MM.1S (cell line): ENCODE measurements at regions not wholly inside any gene's neighbourhood (a gene's known extent, or its start where the extent isn't known, plus 50 kb on each side); places are given as distances from the start of the nearest gene placed in this dataset.

ENCODE experiments used
- DNase-seq: peaks from one replicate; pipeline ENCODE4 v3.0.0-alpha.2; 2015
- H2AFZ ChIP-seq: fragments of 300-600 bp; sonication (generic); 2 replicates; pipeline ENCODE4 v1.6.0; 2016; ENCODE audit warnings: antibody characterized with exemption, low read length
- H3F3A ChIP-seq: fragments of 300-600 bp; sonication (generic); 2 replicates; pipeline ENCODE4 v1.6.1; 2016; ENCODE audit warnings: mild to moderate bottlenecking, antibody characterized with exemption, low read length, moderate library complexity, mixed read lengths; ENCODE audit not compliant: insufficient read depth
- H3K27ac ChIP-seq: fragments of 300-600 bp; sonication (generic); 2 replicates; pipeline ENCODE4 v1.5.1; 2016; ENCODE audit warnings: mild to moderate bottlenecking, low read length
- H3K27me3 ChIP-seq: fragments of 300-600 bp; sonication (generic); replicated peaks from 2 replicates; pipeline ENCODE4 v1.6.0; 2016; ENCODE audit warnings: low read length; ENCODE audit not compliant: insufficient read depth
- H3K36me3 ChIP-seq: fragments of 300-600 bp; sonication (generic); replicated peaks from 2 replicates; pipeline ENCODE4 v1.6.1; 2016; ENCODE audit warnings: mild to moderate bottlenecking, low read length, mixed read lengths; ENCODE audit not compliant: insufficient read depth
- H3K4me1 ChIP-seq: fragments of 300-600 bp; sonication (generic); 2 replicates; pipeline ENCODE4 v1.6.1; 2016; ENCODE audit warnings: low read length, mixed read lengths
- H3K4me2 ChIP-seq: fragments of 300-600 bp; sonication (generic); 2 replicates; pipeline ENCODE4 v1.6.0; 2016; ENCODE audit warnings: low read depth, low read length
- H3K4me3 ChIP-seq: fragments of 300-600 bp; sonication (generic); 2 replicates; pipeline ENCODE4 v1.5.1; 2016; ENCODE audit warnings: low read length, mixed read lengths
- H3K79me2 ChIP-seq: fragments of 300-600 bp; sonication (generic); 2 replicates; pipeline ENCODE4 v1.6.1; 2016; ENCODE audit warnings: mixed run types, low read length, mixed read lengths
- H3K9ac ChIP-seq: fragments of 300-600 bp; sonication (generic); 2 replicates; pipeline ENCODE4 v1.6.1; 2016; ENCODE audit warnings: low read length, mixed read lengths
- H3K9me2 ChIP-seq: fragments of 300-600 bp; sonication (generic); replicated peaks from 2 replicates; pipeline ENCODE4 v1.6.1; 2016; ENCODE audit warnings: mild to moderate bottlenecking, low read length, mixed read lengths; ENCODE audit not compliant: insufficient read depth
- H3K9me3 ChIP-seq: fragments of 300-600 bp; sonication (generic); replicated peaks from 2 replicates; pipeline ENCODE4 v1.6.1; 2016; ENCODE audit warnings: mild to moderate bottlenecking, low read length, mixed read lengths; ENCODE audit not compliant: insufficient read depth
- H4K20me1 ChIP-seq: fragments of 300-600 bp; sonication (generic); 2 replicates; pipeline ENCODE4 v1.6.1; 2016; ENCODE audit warnings: mild to moderate bottlenecking, low read length, moderate library complexity, mixed read lengths; ENCODE audit not compliant: insufficient read depth
- EZH2 ChIP-seq: fragments of 300-600 bp; sonication (generic); optimal IDR thresholded peaks from 2 replicates; pipeline ENCODE3; 2017; ENCODE audit warnings: low read depth, mild to moderate bottlenecking, antibody characterized with exemption, low read length, mixed read lengths
- EZH2phosphoT487 ChIP-seq: fragments of 300-600 bp; sonication (generic); IDR thresholded peaks from 2 replicates; pipeline ENCODE4 v1.6.1; 2018; ENCODE audit warnings: antibody characterized with exemption, low read length
- TF ChIP-seq, protein P1 (sequence below): fragments of 300-600 bp; sonication (generic); IDR thresholded peaks from 2 replicates; pipeline ENCODE4 v1.5.1; 2016; ENCODE audit warnings: antibody characterized with exemption, low read length, mixed read lengths

DNA sequence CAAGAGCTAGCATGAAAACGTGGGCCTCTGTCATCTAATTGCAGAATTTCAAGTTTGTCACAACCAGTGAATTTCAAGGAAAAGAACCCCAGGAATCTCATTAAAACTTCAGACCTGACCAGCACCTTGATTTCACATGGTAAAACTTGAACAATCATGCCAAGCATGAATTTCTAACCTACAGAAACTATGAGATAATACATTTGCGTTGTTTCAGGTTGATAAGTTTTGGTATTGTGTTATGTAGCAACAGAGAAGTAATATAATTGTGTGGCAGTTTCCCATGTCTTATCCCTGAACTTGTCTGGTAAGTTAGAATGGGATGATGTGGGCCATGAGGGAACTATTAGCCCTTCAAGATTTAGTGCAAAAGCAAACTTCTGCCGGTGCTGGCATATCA, 530.1 kb downstream of the ANKRD7 start:
- Histone ChIP-seq H3K27ac (no peak overlapping the region), H3K27me3 (no peaks in the 10 kb centered on the region), H3K9me3 (no peaks in the 10 kb centered on the region), H3K79me2 (no peaks in the 10 kb centered on the region), H2AFZ (no peak overlapping the region), H3K4me3 (no peak overlapping the region), H3F3A (no peaks in the 10 kb centered on the region), H3K4me1 (no peaks in the 10 kb centered on the region), H3K4me2 (no peak overlapping the region), H3K9ac (no peak overlapping the region), H4K20me1 (no peaks in the 10 kb centered on the region), H3K9me2 (no peaks in the 10 kb centered on the region), H3K36me3 (no peaks in the 10 kb centered on the region)
- TF ChIP-seq EZH2, result no peak
- TF ChIP-seq EZH2phosphoT487, result no peak
- TF ChIP-seq, protein P1, sequence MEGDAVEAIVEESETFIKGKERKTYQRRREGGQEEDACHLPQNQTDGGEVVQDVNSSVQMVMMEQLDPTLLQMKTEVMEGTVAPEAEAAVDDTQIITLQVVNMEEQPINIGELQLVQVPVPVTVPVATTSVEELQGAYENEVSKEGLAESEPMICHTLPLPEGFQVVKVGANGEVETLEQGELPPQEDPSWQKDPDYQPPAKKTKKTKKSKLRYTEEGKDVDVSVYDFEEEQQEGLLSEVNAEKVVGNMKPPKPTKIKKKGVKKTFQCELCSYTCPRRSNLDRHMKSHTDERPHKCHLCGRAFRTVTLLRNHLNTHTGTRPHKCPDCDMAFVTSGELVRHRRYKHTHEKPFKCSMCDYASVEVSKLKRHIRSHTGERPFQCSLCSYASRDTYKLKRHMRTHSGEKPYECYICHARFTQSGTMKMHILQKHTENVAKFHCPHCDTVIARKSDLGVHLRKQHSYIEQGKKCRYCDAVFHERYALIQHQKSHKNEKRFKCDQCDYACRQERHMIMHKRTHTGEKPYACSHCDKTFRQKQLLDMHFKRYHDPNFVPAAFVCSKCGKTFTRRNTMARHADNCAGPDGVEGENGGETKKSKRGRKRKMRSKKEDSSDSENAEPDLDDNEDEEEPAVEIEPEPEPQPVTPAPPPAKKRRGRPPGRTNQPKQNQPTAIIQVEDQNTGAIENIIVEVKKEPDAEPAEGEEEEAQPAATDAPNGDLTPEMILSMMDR, result no peak
- no peak for DNase-seq

DNA sequence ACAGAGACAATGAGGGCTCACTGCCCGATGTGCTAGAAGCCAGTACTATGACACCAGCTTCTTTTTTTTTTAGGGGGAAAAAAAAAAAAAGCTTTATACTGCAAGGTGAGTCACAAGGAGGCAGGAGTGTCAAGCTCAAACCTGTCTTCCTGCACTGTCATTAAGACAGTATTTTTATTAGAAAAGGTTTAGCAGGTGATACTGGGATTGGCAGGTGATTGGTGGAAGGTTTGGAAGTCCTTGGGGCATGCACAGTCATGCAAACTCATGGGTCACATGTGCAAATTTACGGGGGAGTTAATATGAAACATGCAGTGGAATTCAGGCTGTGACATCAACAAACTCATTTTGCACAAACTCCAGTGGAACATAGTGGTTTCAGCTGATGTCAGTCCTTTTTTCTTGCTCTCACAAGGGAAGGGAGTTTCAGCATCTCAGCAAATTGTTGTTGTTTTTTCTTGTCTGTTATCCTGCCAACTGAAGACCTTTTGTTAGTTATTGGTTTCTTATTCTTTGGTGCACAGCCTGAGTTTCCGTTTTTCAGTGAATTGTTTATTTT, 530.6 kb downstream of the ANKRD7 start:
- Histone ChIP-seq H4K20me1 (no peaks in the 10 kb centered on the region), H3K9ac (no peak overlapping the region)
- TF ChIP-seq EZH2phosphoT487, result no peak
- TF ChIP-seq, protein P1, result no peak

DNA sequence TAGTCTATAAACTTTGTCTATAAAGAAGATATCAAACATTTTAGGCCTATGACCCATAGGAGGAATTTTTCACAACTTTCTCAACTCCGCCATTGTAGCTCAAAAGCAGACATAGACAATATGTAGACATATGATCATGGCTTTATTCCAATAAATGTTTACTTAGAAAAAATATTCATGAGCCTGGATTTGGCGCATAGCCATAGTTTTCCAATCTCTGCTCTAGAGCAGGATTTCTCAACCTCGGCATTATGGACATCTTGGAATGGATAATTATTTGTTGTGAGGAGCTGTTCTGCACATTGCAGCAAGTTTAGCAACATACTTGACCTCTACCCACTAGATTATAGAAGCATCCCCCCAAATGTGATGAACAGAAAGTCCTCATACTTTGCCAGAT, 532.6 kb downstream of the ANKRD7 start:
- H3K36me3 ChIP-seq, result no peaks in the 10 kb centered on the region
- TF ChIP-seq EZH2, result no peak
- no peak for TF ChIP-seq EZH2phosphoT487
- TF ChIP-seq, protein P1, result no peak
- DNase-seq, result no peak
- no peak overlapping the region for H3K9ac ChIP-seq
- no peak overlapping the region for H3K27ac ChIP-seq
- H4K20me1 ChIP-seq, result no peaks in the 10 kb centered on the region
- H3K9me3 ChIP-seq, result no peaks in the 10 kb centered on the region
- no peaks in the 10 kb centered on the region for H3K79me2 ChIP-seq
- no peak overlapping the region for H2AFZ ChIP-seq
- no peaks in the 10 kb centered on the region for H3F3A ChIP-seq
- no peaks in the 10 kb centered on the region for H3K9me2 ChIP-seq
- no peaks in the 10 kb centered on the region for H3K4me1 ChIP-seq
- no peak overlapping the region for H3K4me2 ChIP-seq
- H3K27me3 ChIP-seq, result no peaks in the 10 kb centered on the region
- H3K4me3 ChIP-seq, result no peak overlapping the region

More for the DNA sequence above, 530.6 kb downstream of the ANKRD7 start:
- H3F3A ChIP-seq, result no peaks in the 10 kb centered on the region
- no peak overlapping the region for H3K27ac ChIP-seq
- no peaks in the 10 kb centered on the region for H3K4me1 ChIP-seq
- no peak overlapping the region for H3K4me2 ChIP-seq
- H3K79me2 ChIP-seq, result no peaks in the 10 kb centered on the region
- H2AFZ ChIP-seq, result no peak overlapping the region
- H3K27me3 ChIP-seq, result no peaks in the 10 kb centered on the region
- H3K9me3 ChIP-seq, result no peaks in the 10 kb centered on the region
- H3K4me3 ChIP-seq, result no peak overlapping the region
- H3K9me2 ChIP-seq, result no peaks in the 10 kb centered on the region
- DNase-seq, result peak; percentile 37
- no peaks in the 10 kb centered on the region for H3K36me3 ChIP-seq
